Right hindlimb (tissue), 1 donor: ENCODE measurements at regions not wholly inside any gene's neighbourhood (a gene's known extent, or its start where the extent isn't known, plus 50 kb on each side); places are given as distances from the start of the nearest gene placed in this dataset.
"Not testable (repeated sequence)": the region's sequence is repeated elsewhere in the genome, so short reads cannot be mapped to it uniquely, and the experiment has no call there.

Experiments
- DNase-seq: peaks from one replicate; pipeline ENCODE4 v3.0.0-alpha.2; 2018

DNA sequence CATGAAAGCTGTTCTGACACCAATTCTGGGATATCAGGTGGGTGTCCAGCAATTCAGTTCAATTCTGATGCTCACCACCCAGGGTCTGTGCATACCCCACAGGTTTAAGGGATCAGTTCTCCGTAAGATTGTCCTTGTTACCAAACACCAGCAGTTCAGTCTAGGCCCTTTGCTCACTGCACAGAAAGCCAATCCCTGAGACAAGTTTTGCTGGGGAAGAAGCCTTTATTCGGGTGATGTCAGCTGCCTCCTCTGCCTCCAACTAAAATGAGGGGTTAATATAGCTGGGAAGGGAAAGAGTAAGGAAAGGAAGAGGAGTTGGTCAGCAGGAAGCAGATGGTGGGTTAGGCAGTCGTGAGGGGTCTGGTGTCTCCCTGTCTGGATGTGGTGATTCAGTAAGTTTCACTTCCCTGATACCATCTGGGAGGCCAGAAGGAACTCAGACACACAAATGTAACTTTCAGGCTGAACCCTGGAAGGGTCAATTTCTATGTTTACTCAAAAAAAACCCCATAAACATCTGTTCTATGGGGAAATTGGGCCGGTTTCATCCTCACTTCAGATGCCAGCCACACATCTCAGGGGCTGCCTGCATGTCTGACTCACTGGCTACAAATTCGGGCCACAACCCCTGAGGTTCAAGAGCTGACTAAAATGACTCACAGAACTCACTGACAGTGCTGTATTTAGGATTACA, 83.3 kb upstream of the PGBD5 start:
- no peak for DNase-seq

GRCh38 chr1:230507666-230508402, 81.7 kb upstream of the PGBD5 start:
- DNase-seq: peak; percentile 69

DNA sequence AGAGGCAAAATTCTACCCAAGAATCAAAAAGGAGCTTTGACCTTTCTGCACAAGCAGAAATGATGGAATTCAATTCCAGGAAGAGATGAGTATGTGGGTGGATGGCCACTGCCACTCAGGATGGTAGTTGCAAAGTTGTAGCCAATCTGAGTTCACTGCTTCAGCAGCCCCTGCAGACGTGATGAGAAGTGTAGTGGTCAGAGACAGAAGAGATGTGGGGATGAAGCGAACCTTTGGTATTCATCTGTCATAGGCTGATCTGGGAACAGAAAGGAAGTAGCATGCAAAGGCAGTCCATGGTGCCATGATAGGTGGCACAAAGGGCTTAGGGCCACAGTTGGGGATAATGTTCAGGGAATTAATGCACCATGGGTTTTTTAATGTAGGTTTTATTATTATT, 81.1 kb upstream of the PGBD5 start:
- no peak for DNase-seq

- DNase-seq: no peak
Measured at GRCh38 chr1:230506451-230506850, 80.3 kb upstream of the PGBD5 start.

- no peak for DNase-seq
Measured at GRCh38 chr1:230504310-230504709, 78.2 kb upstream of the PGBD5 start.

- DNase-seq: no peak
Measured at GRCh38 chr1:230503726-230504125, 77.6 kb upstream of the PGBD5 start.

GRCh38 chr1:230502996-230503395, 76.9 kb upstream of the PGBD5 start:
- no peak for DNase-seq

DNA sequence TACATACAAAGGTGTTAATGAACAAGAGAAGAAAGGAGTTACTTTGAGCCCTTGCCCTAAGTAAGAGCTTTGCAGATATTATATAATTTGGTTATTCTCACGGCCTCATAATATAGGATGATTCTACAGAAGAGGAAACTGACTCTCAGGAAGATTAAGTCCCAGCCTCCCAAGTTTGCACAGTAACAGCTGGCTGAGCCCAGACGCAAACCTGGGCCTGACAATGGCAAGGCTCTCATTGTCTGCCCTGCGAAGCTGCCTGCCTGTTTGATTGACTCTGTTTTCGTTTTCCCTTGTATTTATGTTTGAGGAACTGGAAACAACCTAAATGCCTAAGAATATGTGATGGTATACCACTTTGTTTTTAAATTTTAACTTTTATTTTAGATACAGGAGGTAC, 76.2 kb upstream of the PGBD5 start:
- no peak for DNase-seq

- no peak for DNase-seq
Measured at GRCh38 chr1:230501849-230502248, 75.7 kb upstream of the PGBD5 start.

- DNase-seq: no peak
Measured at GRCh38 chr1:230501242-230501641, 75.1 kb upstream of the PGBD5 start.

DNA sequence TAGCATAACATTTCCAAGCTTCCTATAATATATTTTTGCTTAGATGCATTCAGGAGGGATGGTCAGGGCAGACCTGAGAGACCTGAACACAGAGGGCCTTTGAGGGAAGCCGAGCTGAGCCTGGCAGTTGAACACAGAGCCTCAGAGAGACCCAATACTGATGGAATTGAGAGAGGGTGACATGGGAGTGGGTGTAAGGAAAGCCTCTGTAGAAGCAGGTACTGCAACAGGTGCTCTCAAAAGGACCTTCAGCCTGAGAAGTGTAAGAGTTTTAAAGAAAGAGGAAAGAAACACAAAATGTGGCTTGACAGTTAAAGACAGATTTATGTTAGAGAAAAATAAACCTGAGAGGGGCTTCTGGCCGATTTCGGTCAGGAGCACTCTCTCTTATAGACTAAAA, 73.9 kb upstream of the PGBD5 start:
- no peak for DNase-seq

DNA sequence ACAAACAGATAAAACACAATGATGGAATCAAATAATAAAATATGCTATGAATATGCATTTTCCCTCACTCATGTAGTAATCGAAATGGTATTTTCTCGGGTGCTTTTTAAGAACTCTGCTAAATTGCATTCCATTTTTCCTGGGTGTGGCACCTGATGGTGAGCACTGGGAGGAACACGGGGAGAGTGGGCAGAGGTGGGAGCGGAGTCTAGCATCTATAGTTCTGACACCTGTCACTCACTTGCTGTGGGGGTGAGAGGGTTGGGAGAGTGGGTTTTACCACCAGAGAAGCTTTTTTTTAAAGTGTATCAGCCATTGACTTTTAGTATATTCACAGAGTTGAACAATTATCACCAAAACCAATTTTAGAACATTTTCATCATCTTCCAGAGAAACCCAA, 73.4 kb upstream of the PGBD5 start:
- no peak for DNase-seq

GRCh38 chr1:230498704-230499103, 72.6 kb upstream of the PGBD5 start:
- DNase-seq: no peak

DNA sequence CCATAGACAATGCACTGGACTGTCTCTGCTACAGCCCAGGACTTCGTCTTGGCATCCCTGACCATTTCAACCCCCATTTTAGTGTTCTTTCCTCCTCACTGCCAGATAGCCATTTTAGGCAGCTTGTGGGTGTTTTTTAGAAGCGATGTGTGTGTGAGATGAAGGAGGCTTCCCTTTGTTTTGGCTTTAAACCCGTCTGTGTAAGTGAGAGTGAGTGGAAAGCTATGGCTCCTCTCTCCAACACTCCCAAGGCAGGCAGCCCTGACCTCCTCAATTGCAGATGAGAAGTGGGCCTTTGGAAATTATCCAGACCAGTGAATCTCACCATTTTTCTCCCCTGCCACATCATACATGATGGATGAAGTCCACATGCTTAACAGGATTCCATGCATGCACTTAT, 70.3 kb upstream of the PGBD5 start:
- DNase-seq: no peak

DNA sequence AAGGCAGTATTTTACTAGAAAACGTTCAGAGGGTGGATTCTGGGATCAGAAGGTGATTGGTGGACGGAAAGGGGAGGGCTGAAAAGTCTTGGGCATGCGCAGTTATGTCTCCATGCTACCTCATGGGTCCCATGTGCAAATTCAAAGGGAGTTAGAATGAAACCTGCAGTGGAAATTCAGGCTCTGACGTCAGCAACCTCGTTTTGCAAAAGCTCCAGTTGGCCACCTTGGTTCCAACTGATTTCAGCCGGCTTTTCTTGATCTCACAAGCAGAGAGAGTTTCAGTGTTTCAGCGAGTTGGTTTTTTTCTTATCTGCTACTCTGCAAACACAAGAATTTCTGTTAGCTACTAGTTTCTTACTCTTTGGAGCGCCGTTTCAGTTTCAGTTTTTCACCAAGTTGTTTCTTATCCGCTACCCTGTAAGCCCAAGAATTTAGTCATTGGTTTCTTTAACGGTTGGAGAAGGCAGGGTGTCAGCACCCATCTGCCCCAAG, 69.8 kb upstream of the PGBD5 start:
- DNase-seq: no peak

- no peak for DNase-seq
Measured at GRCh38 chr1:230495076-230495475, 68.9 kb upstream of the PGBD5 start.

GRCh38 chr1:230494514-230494913, 68.4 kb upstream of the PGBD5 start:
- DNase-seq: no peak

GRCh38 chr1:230494026-230494425, 67.9 kb upstream of the PGBD5 start:
- DNase-seq: no peak

- DNase-seq: no peak
Measured at GRCh38 chr1:230493264-230493663, 67.1 kb upstream of the PGBD5 start.

GRCh38 chr1:230490436-230490835, 64.3 kb upstream of the PGBD5 start:
- DNase-seq: no peak

- no peak for DNase-seq
Measured at GRCh38 chr1:230487773-230488428, 61.8 kb upstream of the PGBD5 start.

DNA sequence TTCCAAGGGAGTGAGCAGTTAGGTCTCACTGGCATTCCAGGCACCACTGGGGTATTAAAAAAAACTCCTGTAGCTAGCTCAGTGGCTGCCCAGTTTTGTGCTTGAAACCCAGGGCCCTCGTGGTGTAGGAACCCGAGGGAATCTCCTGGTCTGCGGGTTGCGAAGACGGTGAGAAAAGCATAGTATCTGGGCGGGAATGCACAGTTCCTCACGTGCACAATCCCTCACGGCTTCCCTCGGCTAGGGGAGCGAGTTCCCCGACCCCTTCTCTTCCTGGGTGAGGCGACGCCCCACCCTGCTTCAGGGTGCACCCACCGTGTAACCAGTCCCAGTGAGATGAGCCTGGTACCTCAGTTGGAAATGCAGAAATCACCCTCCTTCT, 50.5 kb upstream of the PGBD5 start:
- no peak for DNase-seq

DNA sequence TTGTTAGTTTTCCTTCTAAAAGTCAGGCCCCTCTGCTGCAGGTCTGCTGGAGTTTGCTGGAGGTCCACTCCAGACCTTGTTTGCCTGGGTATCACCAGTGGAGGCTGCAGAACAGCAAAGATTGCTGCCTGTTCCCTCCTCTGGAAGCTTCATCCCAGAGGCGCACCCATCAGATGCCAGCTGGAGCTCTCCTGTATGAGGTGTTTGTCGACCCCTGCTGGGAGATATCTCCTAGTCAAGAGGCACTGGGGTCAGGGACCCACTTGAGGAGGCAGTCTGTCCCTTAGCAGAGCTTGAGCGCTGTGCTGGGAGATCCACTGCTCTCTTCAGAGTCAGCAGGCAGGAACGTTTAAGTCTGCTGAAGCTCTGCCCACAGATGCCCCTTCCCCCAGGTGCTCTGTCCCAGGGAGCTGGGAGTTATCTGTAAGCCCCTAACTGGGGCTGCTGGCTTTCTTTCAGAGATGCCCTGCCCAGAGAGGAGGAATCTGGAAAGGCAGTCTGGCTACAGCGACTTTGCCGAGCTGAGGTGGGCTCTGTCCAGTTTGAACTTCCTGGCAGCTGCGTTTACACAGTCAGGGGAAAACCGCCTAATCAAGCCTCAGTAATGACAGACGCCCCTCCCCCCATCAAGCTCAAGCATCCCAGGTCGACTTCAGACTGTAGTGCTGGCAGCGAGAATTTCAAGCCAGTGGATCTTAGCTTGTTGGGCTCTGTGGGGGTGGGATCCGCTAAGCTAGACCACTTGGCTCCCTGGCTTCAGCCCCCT, 49.9 kb upstream of the PGBD5 start:
- DNase-seq: not testable (repeated sequence)
